HEK293T (cell line): ENCODE measurements at regions not wholly inside any gene's neighbourhood (a gene's known extent, or its start where the extent isn't known, plus 50 kb on each side); places are given as distances from the start of the nearest gene placed in this dataset.

ENCODE experiments used
- ARNT ChIP-seq: fragments of 450-650 bp; IDR thresholded peaks from 2 replicates; pipeline ENCODE4 v1.6.1; 2017; ENCODE audit warnings: mild to moderate bottlenecking
- FOXA1 ChIP-seq: fragments of 450-650 bp; IDR thresholded peaks from 2 replicates; pipeline ENCODE4 v1.6.1; 2016; ENCODE audit warnings: mild to moderate bottlenecking
- FOXM1 ChIP-seq: fragments of 450-650 bp; IDR thresholded peaks from 2 replicates; pipeline ENCODE4 v1.6.1; 2017; ENCODE audit warnings: mild to moderate bottlenecking, borderline replicate concordance
- L3MBTL2 ChIP-seq: fragments of 450-650 bp; conservative IDR thresholded peaks from 2 replicates; pipeline ENCODE4 v1.6.1; 2016; ENCODE audit warnings: mild to moderate bottlenecking
- LEF1 ChIP-seq: fragments of 450-650 bp; IDR thresholded peaks from 2 replicates; pipeline ENCODE4 v1.6.1; 2017; ENCODE audit warnings: mild to moderate bottlenecking, borderline replicate concordance
- NFRKB ChIP-seq: fragments of 450-650 bp; IDR thresholded peaks from 2 replicates; pipeline ENCODE4 v1.6.1; 2016; ENCODE audit warnings: mild to moderate bottlenecking, moderate library complexity
- SP1 ChIP-seq: fragments of 450-650 bp; IDR thresholded peaks from 2 replicates; pipeline ENCODE4 v1.6.1; 2017
- SUZ12 ChIP-seq: fragments of 450-650 bp; IDR thresholded peaks from 2 replicates; pipeline ENCODE4 v1.6.1; 2016; ENCODE audit warnings: mild to moderate bottlenecking
- TARDBP ChIP-seq: fragments of 450-650 bp; IDR thresholded peaks from 2 replicates; pipeline ENCODE4 v1.6.1; 2016
- ZNF384 ChIP-seq: fragments of 450-650 bp; IDR thresholded peaks from 2 replicates; pipeline ENCODE4 v1.6.1; 2016

- no peak for TF ChIP-seq ZNF384
- no peak for TF ChIP-seq FOXM1
- no peak for TF ChIP-seq TARDBP
- no peak for TF ChIP-seq L3MBTL2
- no peak for TF ChIP-seq ARNT
- no peak for TF ChIP-seq SP1
- TF ChIP-seq FOXA1 = no peak
- no peak for TF ChIP-seq SUZ12
- TF ChIP-seq NFRKB = no peak
- TF ChIP-seq LEF1 = no peak
Measured at GRCh38 chr6:2433711-2434110, 188.3 kb upstream of the GMDS start.
